Brain microvascular endothelial cell (primary cell): ENCODE measurements at regions not wholly inside any gene's neighbourhood (a gene's known extent, or its start where the extent isn't known, plus 50 kb on each side); places are given as distances from the start of the nearest gene placed in this dataset.

Experiments used
- DNase-seq: peaks from one replicate; pipeline ENCODE4 v3.0.0-alpha.2; 2020
- H3K27ac ChIP-seq: fragments of 250-450 bp; sonication (Bioruptor Pico); 2 replicates; pipeline ENCODE4 v1.5.1; 2020; ENCODE audit warnings: mild to moderate bottlenecking, moderate library complexity
- H3K27me3 ChIP-seq: fragments of 250-450 bp; sonication (Bioruptor Pico); replicated peaks from 2 replicates; pipeline ENCODE4 v1.5.1; 2020; ENCODE audit warnings: mild to moderate bottlenecking
- H3K36me3 ChIP-seq: fragments of 250-450 bp; sonication (Bioruptor Pico); replicated peaks from 2 replicates; pipeline ENCODE4 v1.5.1; 2020; ENCODE audit warnings: mild to moderate bottlenecking
- H3K4me3 ChIP-seq: 2 replicates; pipeline ENCODE4 v1.5.1; 2011; ENCODE audit warnings: low read depth, mild to moderate bottlenecking, control low read depth, low read length, moderate library complexity
- in situ Hi-C: cut with HindIII; loops from 2 replicates; pipeline ENCODE4 v1.10.0; 2017; ENCODE audit warnings: low sequenced_read_pairs, low pct_ligation_motif_present
- TF ChIP-seq, protein P1 (sequence below): IDR thresholded peaks from 2 replicates; pipeline ENCODE4 v1.5.1; 2011; ENCODE audit warnings: low read depth, mild to moderate bottlenecking, moderate library complexity, low read length, control low read depth, inconsistent platforms; ENCODE audit errors: missing control alignments

- in situ Hi-C loops, result no loop called here
- H3K4me3 ChIP-seq, result no peak overlapping the region
- no peak for DNase-seq
- H3K36me3 ChIP-seq, result no peaks in the 10 kb centered on the region
- no peaks in the 10 kb centered on the region for H3K27me3 ChIP-seq
- TF ChIP-seq, protein P1, sequence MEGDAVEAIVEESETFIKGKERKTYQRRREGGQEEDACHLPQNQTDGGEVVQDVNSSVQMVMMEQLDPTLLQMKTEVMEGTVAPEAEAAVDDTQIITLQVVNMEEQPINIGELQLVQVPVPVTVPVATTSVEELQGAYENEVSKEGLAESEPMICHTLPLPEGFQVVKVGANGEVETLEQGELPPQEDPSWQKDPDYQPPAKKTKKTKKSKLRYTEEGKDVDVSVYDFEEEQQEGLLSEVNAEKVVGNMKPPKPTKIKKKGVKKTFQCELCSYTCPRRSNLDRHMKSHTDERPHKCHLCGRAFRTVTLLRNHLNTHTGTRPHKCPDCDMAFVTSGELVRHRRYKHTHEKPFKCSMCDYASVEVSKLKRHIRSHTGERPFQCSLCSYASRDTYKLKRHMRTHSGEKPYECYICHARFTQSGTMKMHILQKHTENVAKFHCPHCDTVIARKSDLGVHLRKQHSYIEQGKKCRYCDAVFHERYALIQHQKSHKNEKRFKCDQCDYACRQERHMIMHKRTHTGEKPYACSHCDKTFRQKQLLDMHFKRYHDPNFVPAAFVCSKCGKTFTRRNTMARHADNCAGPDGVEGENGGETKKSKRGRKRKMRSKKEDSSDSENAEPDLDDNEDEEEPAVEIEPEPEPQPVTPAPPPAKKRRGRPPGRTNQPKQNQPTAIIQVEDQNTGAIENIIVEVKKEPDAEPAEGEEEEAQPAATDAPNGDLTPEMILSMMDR, result no peak
- H3K27ac ChIP-seq, result no peak overlapping the region
These were observed 285.5 kb upstream of the WWC1 start for GRCh38 chr5:168005936-168006335.

DNA sequence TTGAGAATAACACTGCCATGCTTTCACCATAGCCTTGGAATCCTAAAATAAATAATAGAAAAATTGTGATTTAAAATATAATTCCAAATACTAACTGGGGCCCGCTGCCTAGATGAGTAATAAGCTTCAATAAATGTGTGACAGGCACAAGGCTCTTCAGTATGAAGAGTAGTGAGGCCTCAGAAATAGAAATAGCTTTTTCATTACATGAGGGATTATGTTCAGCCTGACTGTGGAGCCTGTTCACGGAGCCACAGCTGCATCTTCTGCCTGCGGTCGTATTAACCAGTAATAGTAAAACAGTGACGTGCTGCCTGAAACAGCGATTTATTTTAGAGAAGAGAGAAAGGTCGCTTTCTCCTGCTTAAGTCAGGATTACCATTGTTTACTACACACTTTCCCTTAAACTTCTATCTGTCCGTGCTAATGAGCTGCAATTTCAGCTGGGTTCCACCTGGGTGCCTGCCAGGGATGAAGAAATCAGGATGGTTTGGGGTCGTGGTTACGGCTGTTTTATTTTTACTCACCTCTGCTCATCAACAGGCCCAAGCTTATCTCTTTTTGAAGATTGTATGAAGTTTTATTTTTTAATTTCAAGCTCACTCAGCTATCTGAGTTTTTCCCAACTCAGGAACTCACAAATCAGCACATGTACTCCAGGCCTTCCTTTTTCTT, 284.9 kb upstream of the WWC1 start:
- in situ Hi-C loops, result no loop called here
- DNase-seq, result no peak
- H3K27me3 ChIP-seq, result no peaks in the 10 kb centered on the region

GRCh38 chr5:168007286-168007685, 284.2 kb upstream of the WWC1 start:
- TF ChIP-seq, protein P1, result no peak
- H3K36me3 ChIP-seq, result no peaks in the 10 kb centered on the region
- no peaks in the 10 kb centered on the region for H3K27me3 ChIP-seq
- H3K4me3 ChIP-seq, result no peak overlapping the region
- in situ Hi-C loops, result no loop called here
- no peak for DNase-seq
- no peak overlapping the region for H3K27ac ChIP-seq

More for the DNA sequence above, 284.9 kb upstream of the WWC1 start:
- Histone ChIP-seq H3K27ac (no peak overlapping the region), H3K4me3 (no peak overlapping the region), H3K36me3 (no peaks in the 10 kb centered on the region)
- TF ChIP-seq, protein P1, result no peak

- in situ Hi-C loops, result no loop called here
- TF ChIP-seq, protein P1, result no peak
- Histone ChIP-seq H3K27ac (no peak overlapping the region), H3K36me3 (no peaks in the 10 kb centered on the region), H3K27me3 (no peaks in the 10 kb centered on the region), H3K4me3 (no peak overlapping the region)
- DNase-seq, result no peak
These were observed 282.9 kb upstream of the WWC1 start for GRCh38 chr5:168008555-168008954.

DNA sequence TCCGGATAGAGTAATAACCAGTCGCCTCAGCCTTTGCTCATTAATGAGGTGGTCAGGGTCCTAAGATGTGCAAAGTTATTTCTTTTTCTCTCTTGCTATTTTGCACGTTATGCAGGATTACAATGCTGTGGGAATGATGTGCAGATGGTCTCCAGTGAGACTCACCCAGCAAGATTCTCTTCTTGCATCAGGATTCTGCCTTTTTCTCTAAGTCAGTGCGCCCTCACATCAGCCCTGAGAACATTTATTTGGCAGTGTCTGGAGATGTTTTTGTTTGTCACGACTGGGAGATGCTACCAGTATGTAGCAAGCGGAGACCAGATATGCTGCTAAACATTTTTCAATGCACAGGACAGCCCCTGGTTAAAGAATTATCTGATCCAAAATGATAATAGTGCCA, 280.3 kb upstream of the WWC1 start:
- TF ChIP-seq, protein P1, result no peak
- DNase-seq, result no peak
- Histone ChIP-seq H3K4me3 (no peak overlapping the region), H3K36me3 (no peaks in the 10 kb centered on the region), H3K27me3 (no peaks in the 10 kb centered on the region), H3K27ac (no peak overlapping the region)
- in situ Hi-C loops, result no loop called here

DNA sequence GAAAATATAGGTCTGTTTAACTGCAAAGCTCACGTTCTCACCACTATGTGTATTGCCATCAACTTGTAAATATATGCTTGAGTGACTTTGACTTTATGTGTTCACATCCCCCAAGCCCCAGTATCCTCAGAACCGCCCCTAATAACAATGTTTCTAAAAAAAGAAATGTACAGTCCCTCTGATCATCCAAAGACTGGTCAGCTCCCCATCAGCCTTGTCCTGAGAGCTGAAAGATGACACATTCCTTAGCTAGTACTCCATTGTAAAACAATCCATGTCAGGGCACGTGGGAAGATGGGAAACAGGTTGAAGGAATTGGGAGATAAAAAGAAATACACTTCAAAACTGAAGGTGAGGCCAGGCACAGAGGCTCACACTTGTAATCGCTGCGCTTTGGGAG, 279.4 kb upstream of the WWC1 start:
- in situ Hi-C loops, result no loop called here
- no peak for DNase-seq
- TF ChIP-seq, protein P1, result no peak
- Histone ChIP-seq H3K27ac (no peak overlapping the region), H3K27me3 (no peaks in the 10 kb centered on the region), H3K4me3 (no peak overlapping the region), H3K36me3 (no peaks in the 10 kb centered on the region)
